SH-SY5Y (cell line): ENCODE measurements at regions not wholly inside any gene's neighbourhood (a gene's known extent, or its start where the extent isn't known, plus 50 kb on each side); places are given as distances from the start of the nearest gene placed in this dataset.

Experiments used
- GATA2 ChIP-seq: IDR thresholded peaks from 2 replicates; pipeline ENCODE4 v1.6.1; 2011; ENCODE audit warnings: mild to moderate bottlenecking, low read depth, low read length
- GATA3 ChIP-seq: IDR thresholded peaks from 2 replicates; pipeline ENCODE4 v1.6.1; 2011; ENCODE audit warnings: low read depth, mild to moderate bottlenecking, low read length, moderate library complexity

GRCh38 chr12:30002677-30003076, 218.9 kb upstream of the TMTC1 start:
- TF ChIP-seq GATA3 (no peak), GATA2 (no peak)
